ENCODE measurements at regions not wholly inside any gene's neighbourhood (a gene's known extent, or its start where the extent isn't known, plus 50 kb on each side); places are given as distances from the start of the nearest gene placed in this dataset.

- no peak for TF ChIP-seq CTCF (IDR thresholded peaks at IDR 0.05)
- no peak for TF ChIP-seq POLR2A (IDR thresholded peaks at IDR 0.05)
Measured at GRCh38 chr7:145350334-145350733, 514.5 kb upstream of the TPK1 start.
